Caco-2 (cell line): ENCODE measurements at regions not wholly inside any gene's neighbourhood (a gene's known extent, or its start where the extent isn't known, plus 50 kb on each side); places are given as distances from the start of the nearest gene placed in this dataset.

Experiments
- BruUV-seq: library from RNA; stranded (reverse); fragments of 400-500 nt; replicated peaks from 2 replicates; lab custom pipeline; 2021; lab: Mats Ljungman, UMichigan
- CTCF ChIA-PET: fragments of 300-600 bp; sonication (Branson Sonifier 250); formaldehyde crosslinking; loops from one replicate; lab custom pipeline; 2022; ENCODE audit warnings: antibody characterized with exemption; lab: Charles Lee
- POLR2A ChIA-PET: fragments of 300-600 bp; sonication (Branson Sonifier 250); formaldehyde crosslinking; loops from one replicate; lab custom pipeline; 2022; ENCODE audit warnings: antibody characterized with exemption; lab: Charles Lee
- DNase-seq, 2 experiments: peaks; one replicate each; pipeline versions ENCODE4 v3.0.0 to v3.0.0-alpha.2; 2020 to 2022
- H3K27me3 ChIP-seq: replicated peaks from 2 replicates; pipeline ENCODE4 v1.6.0; 2011; ENCODE audit warnings: low read length; ENCODE audit not compliant: control insufficient read depth, insufficient read depth
- H3K36me3 ChIP-seq: 2 replicates; pipeline ENCODE4 v1.5.1; 2011; ENCODE audit warnings: low read length; ENCODE audit not compliant: control insufficient read depth, insufficient read depth
- H3K4me1 ChIP-seq: fragments of 250-450 bp; sonication (Bioruptor Pico); 2 replicates; pipeline ENCODE4 v1.5.1; 2020; ENCODE audit warnings: mild to moderate bottlenecking
- H3K4me3 ChIP-seq: 2 replicates; pipeline ENCODE4 v1.5.1; 2011; ENCODE audit warnings: low read depth, mild to moderate bottlenecking, control low read depth, low read length
- H3K9me3 ChIP-seq: fragments of 250-450 bp; sonication (Bioruptor Pico); 2 replicates; pipeline ENCODE4 v1.5.1; 2020; ENCODE audit warnings: mild to moderate bottlenecking, moderate library complexity
- H3K27ac Mint-ChIP-seq: one replicate; pipeline ENCODE4 v1.8.0; 2022; ENCODE audit warnings: mixed read lengths; ENCODE audit not compliant: unreplicated experiment
- H3K27me3 Mint-ChIP-seq: one replicate; pipeline ENCODE4 v1.8.0; 2022; ENCODE audit warnings: mixed read lengths; ENCODE audit not compliant: insufficient read depth, unreplicated experiment
- H3K36me3 Mint-ChIP-seq: one replicate; pipeline ENCODE4 v1.8.0; 2022; ENCODE audit warnings: mild to moderate bottlenecking, mixed read lengths; ENCODE audit not compliant: insufficient read depth, unreplicated experiment
- H3K4me1 Mint-ChIP-seq: one replicate; pipeline ENCODE4 v1.8.0; 2022; ENCODE audit warnings: low read depth, mixed read lengths; ENCODE audit not compliant: unreplicated experiment
- H3K4me3 Mint-ChIP-seq: one replicate; pipeline ENCODE4 v1.8.0; 2022; ENCODE audit warnings: mild to moderate bottlenecking, moderate library complexity, mixed read lengths; ENCODE audit not compliant: unreplicated experiment
- H3K9me3 Mint-ChIP-seq: one replicate; pipeline ENCODE4 v1.8.0; 2022; ENCODE audit warnings: mixed read lengths; ENCODE audit not compliant: unreplicated experiment
- intact Hi-C: fragments of 100-400 bp; cut with micrococcal nuclease; formaldehyde crosslinking; loops from one replicate; pipeline ENCODE4 v1.10.0; 2022; ENCODE audit not compliant: unreplicated experiment
- TF ChIP-seq, protein P1 (sequence below), 2 experiments: fragments of 200-600 bp in 1 of 2; IDR thresholded peaks; 1 replicate in 1 of 2; 2 replicates in 1 of 2; pipeline versions ENCODE4 v1.5.1 to v1.8.0; 2011 to 2022; ENCODE audit warnings: antibody characterized with exemption in 1 of 2, control low read depth in 1 of 2, inconsistent platforms in 1 of 2, low read depth in 1 of 2, low read length in 1 of 2, mild to moderate bottlenecking in 1 of 2, moderate library complexity in 1 of 2; ENCODE audit not compliant: insufficient read depth in 1 of 2, severe bottlenecking in 1 of 2, unreplicated experiment in 1 of 2

DNA sequence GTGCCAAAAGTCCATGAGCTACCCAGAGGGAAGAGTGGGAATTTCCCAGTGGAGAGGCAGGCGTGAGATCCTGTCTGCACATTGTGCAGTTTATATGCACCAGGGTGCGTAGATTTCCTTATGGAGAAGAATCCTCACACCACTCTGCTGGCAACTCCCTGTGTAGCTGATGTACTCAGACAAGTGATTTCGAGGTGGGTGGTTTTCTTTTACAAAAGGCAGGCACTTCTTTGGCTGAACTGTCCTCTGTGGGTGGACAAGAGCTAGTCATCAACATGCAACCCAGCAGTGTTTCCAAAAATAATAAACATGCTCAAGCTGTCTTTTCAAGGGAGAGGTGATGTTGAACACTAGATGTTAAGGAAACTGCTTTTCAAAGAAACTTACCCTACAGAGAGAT is 121.7 kb upstream of the NXT1 start:
- H3K27ac Mint-ChIP-seq: peak overlapping the region; percentile 34
- no peaks in the 10 kb centered on the region for H3K27me3 Mint-ChIP-seq
- H3K4me1 Mint-ChIP-seq: peaks cover 45% of the 10 kb centered on the region
- DNase-seq: no peak
- peaks cover 17% of the 10 kb centered on the region for H3K36me3 Mint-ChIP-seq
- intact Hi-C loops: no loop called here
- ChIA-PET CTCF (no interaction called here), POLR2A (no interaction called here)
- TF ChIP-seq, protein P1, sequence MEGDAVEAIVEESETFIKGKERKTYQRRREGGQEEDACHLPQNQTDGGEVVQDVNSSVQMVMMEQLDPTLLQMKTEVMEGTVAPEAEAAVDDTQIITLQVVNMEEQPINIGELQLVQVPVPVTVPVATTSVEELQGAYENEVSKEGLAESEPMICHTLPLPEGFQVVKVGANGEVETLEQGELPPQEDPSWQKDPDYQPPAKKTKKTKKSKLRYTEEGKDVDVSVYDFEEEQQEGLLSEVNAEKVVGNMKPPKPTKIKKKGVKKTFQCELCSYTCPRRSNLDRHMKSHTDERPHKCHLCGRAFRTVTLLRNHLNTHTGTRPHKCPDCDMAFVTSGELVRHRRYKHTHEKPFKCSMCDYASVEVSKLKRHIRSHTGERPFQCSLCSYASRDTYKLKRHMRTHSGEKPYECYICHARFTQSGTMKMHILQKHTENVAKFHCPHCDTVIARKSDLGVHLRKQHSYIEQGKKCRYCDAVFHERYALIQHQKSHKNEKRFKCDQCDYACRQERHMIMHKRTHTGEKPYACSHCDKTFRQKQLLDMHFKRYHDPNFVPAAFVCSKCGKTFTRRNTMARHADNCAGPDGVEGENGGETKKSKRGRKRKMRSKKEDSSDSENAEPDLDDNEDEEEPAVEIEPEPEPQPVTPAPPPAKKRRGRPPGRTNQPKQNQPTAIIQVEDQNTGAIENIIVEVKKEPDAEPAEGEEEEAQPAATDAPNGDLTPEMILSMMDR (IDR thresholded peaks at IDR 0.05; ENCODE audit: insufficient read depth in 1 of 2, low read depth in 1 of 2, low read length in 1 of 2, severe bottlenecking in 1 of 2, unreplicated experiment in 1 of 2): no peak
- BruUV-seq: no TSS peak
- no peak overlapping the region for H3K4me3 ChIP-seq
- no peak overlapping the region for H3K4me3 Mint-ChIP-seq
- peaks cover 32% of the 10 kb centered on the region for H3K9me3 ChIP-seq
- peaks cover 7% of the 10 kb centered on the region for H3K9me3 Mint-ChIP-seq
- no peaks in the 10 kb centered on the region for H3K27me3 ChIP-seq
- H3K4me1 ChIP-seq: peaks cover 64% of the 10 kb centered on the region
- H3K36me3 ChIP-seq: no peaks in the 10 kb centered on the region

DNA sequence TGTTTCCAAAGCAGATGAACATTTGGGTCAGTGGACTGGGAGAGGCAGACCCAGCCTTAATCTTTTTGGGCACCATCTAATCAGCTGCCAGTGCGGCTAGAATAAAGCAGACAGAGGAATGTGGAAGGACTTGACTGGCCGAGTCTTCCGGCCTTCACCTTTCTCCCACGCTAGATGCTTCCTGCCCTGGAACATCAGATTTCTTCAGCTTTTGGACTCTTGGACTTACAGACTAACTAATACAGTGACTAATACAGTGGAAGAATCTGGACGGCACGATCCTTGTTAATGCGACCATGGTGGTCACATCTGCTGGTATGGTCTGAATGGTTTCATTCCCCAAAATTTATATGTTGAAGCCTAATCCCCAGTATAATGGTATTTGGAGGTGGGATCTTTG is 122.6 kb upstream of the NXT1 start:
- Mint-ChIP-seq H3K27ac (peak overlapping the region; percentile 34), H3K4me3 (peak overlapping the region; percentile 24), H3K36me3 (peaks cover 14% of the 10 kb centered on the region), H3K27me3 (no peaks in the 10 kb centered on the region), H3K9me3 (peaks cover 7% of the 10 kb centered on the region), H3K4me1 (peaks cover 39% of the 10 kb centered on the region)
- intact Hi-C loops: no loop called here
- peaks cover 24% of the 10 kb centered on the region for H3K9me3 ChIP-seq
- ChIA-PET CTCF (no interaction called here), POLR2A (interaction anchor here (0.6 kb wide), 1 partner anchor 122 kb away, joined by 3 read pairs; no protein-coding TSS in a partner anchor)
- DNase-seq: peak; percentile 59 to 82
- H3K36me3 ChIP-seq: no peaks in the 10 kb centered on the region
- no TSS peak for BruUV-seq
- no peak overlapping the region for H3K4me3 ChIP-seq
- TF ChIP-seq, protein P1 (IDR thresholded peaks at IDR 0.05; ENCODE audit: insufficient read depth in 1 of 2, low read depth in 1 of 2, low read length in 1 of 2, severe bottlenecking in 1 of 2, unreplicated experiment in 1 of 2): no peak
- H3K4me1 ChIP-seq: peaks cover 55% of the 10 kb centered on the region
- no peaks in the 10 kb centered on the region for H3K27me3 ChIP-seq

DNA sequence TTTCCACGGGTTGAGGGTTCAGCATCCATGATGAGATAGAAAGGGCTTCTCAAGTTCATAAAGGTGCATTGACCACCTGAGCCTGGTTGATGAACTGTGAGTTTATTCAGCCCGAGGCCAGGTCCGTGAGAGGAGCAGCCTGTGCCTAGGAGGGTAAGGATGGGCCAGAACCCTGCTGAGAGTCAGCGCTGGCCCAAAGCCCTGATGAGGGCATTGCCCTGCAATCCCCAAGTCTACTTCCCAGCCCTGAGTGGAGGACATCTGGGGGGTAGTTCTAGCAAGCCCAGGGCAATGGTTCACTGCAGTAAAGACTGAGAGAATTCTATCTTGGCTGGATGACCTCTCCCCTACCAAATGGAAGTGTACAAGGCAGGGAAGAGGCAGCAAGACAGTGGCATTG is 123.3 kb upstream of the NXT1 start:
- H3K9me3 Mint-ChIP-seq: peaks cover 14% of the 10 kb centered on the region
- H3K4me1 Mint-ChIP-seq: peaks cover 34% of the 10 kb centered on the region
- H3K4me1 ChIP-seq: peaks cover 49% of the 10 kb centered on the region
- DNase-seq: no peak
- peak overlapping the region; percentile 34 for H3K27ac Mint-ChIP-seq
- TF ChIP-seq, protein P1 (IDR thresholded peaks at IDR 0.05; ENCODE audit: insufficient read depth in 1 of 2, low read depth in 1 of 2, low read length in 1 of 2, severe bottlenecking in 1 of 2, unreplicated experiment in 1 of 2): no peak
- intact Hi-C loops: no loop called here
- H3K36me3 Mint-ChIP-seq: peaks cover 13% of the 10 kb centered on the region
- H3K4me3 Mint-ChIP-seq: no peak overlapping the region
- ChIA-PET CTCF (no interaction called here), POLR2A (no interaction called here)
- H3K36me3 ChIP-seq: no peaks in the 10 kb centered on the region
- no peak overlapping the region for H3K4me3 ChIP-seq
- peaks cover 24% of the 10 kb centered on the region for H3K9me3 ChIP-seq
- no TSS peak for BruUV-seq
- no peaks in the 10 kb centered on the region for H3K27me3 ChIP-seq
- H3K27me3 Mint-ChIP-seq: no peaks in the 10 kb centered on the region
